Neuron (in vitro differentiated cells): ENCODE measurements at regions not wholly inside any gene's neighbourhood (a gene's known extent, or its start where the extent isn't known, plus 50 kb on each side); places are given as distances from the start of the nearest gene placed in this dataset.

Source experiments
- H2AFZ ChIP-seq: one replicate; pipeline ENCODE4 v1.6.1; 2013; ENCODE audit warnings: low read depth, mild to moderate bottlenecking, inconsistent platforms, low read length, moderate library complexity
- H3K27me3 ChIP-seq: one replicate; pipeline ENCODE4 v1.6.1; 2013; ENCODE audit warnings: low read length; ENCODE audit not compliant: insufficient read depth
- H3K36me3 ChIP-seq: one replicate; pipeline ENCODE4 v1.6.1; 2013; ENCODE audit warnings: low read length; ENCODE audit not compliant: insufficient read depth
- H3K4me1 ChIP-seq: one replicate; pipeline ENCODE4 v1.6.1; 2013; ENCODE audit warnings: low read length; ENCODE audit not compliant: insufficient read depth
- H3K4me3 ChIP-seq: 2 replicates; pipeline ENCODE4 v1.5.1; 2013; ENCODE audit warnings: mild to moderate bottlenecking, low read length, moderate library complexity
- H3K9me3 ChIP-seq: one replicate; pipeline ENCODE4 v1.6.1; 2013; ENCODE audit warnings: low read length

GRCh38 chr10:3016016-3016415 lies 51.3 kb upstream of the PFKP start:
- H3K9me3 ChIP-seq: no peaks in the 10 kb centered on the region
- peaks cover 4% of the 10 kb centered on the region for H3K27me3 ChIP-seq
- H2AFZ ChIP-seq: no peak overlapping the region
- no peak overlapping the region for H3K4me3 ChIP-seq
- H3K4me1 ChIP-seq: no peaks in the 10 kb centered on the region
- no peaks in the 10 kb centered on the region for H3K36me3 ChIP-seq

- Histone ChIP-seq H3K4me1 (no peaks in the 10 kb centered on the region), H3K27me3 (peaks cover 6% of the 10 kb centered on the region), H3K9me3 (no peaks in the 10 kb centered on the region), H2AFZ (no peak overlapping the region), H3K4me3 (no peak overlapping the region), H3K36me3 (no peaks in the 10 kb centered on the region)
These were observed 52.4 kb upstream of the PFKP start for GRCh38 chr10:3014968-3015367.

GRCh38 chr10:3012223-3012622 lies 55.1 kb upstream of the PFKP start:
- H3K9me3 ChIP-seq: no peaks in the 10 kb centered on the region
- no peaks in the 10 kb centered on the region for H3K36me3 ChIP-seq
- H2AFZ ChIP-seq: no peak overlapping the region
- no peak overlapping the region for H3K4me3 ChIP-seq
- H3K27me3 ChIP-seq: peaks cover 11% of the 10 kb centered on the region
- no peaks in the 10 kb centered on the region for H3K4me1 ChIP-seq

GRCh38 chr10:3010816-3011460 lies 56.4 kb upstream of the PFKP start:
- Histone ChIP-seq H3K36me3 (no peaks in the 10 kb centered on the region), H2AFZ (no peak overlapping the region), H3K9me3 (no peaks in the 10 kb centered on the region), H3K4me1 (no peaks in the 10 kb centered on the region), H3K27me3 (peaks cover 11% of the 10 kb centered on the region), H3K4me3 (no peak overlapping the region)

- Histone ChIP-seq H2AFZ (no peak overlapping the region), H3K4me3 (no peak overlapping the region), H3K27me3 (peaks cover 11% of the 10 kb centered on the region), H3K9me3 (no peaks in the 10 kb centered on the region), H3K4me1 (no peaks in the 10 kb centered on the region), H3K36me3 (no peaks in the 10 kb centered on the region)
These were observed 57.0 kb upstream of the PFKP start for GRCh38 chr10:3010334-3010733.

- Histone ChIP-seq H3K4me3 (no peak overlapping the region), H3K36me3 (no peaks in the 10 kb centered on the region), H2AFZ (no peak overlapping the region), H3K27me3 (peaks cover 11% of the 10 kb centered on the region), H3K4me1 (no peaks in the 10 kb centered on the region), H3K9me3 (no peaks in the 10 kb centered on the region)
These were observed 58.0 kb upstream of the PFKP start for GRCh38 chr10:3009341-3009740.

- Histone ChIP-seq H3K9me3 (no peaks in the 10 kb centered on the region), H3K4me1 (no peaks in the 10 kb centered on the region), H2AFZ (no peak overlapping the region), H3K36me3 (no peaks in the 10 kb centered on the region), H3K27me3 (peaks cover 11% of the 10 kb centered on the region), H3K4me3 (no peak overlapping the region)
These were observed 58.7 kb upstream of the PFKP start for GRCh38 chr10:3008518-3009195.

- no peaks in the 10 kb centered on the region for H3K36me3 ChIP-seq
- H3K27me3 ChIP-seq: peaks cover 11% of the 10 kb centered on the region
- no peaks in the 10 kb centered on the region for H3K9me3 ChIP-seq
- H3K4me3 ChIP-seq: no peak overlapping the region
- H3K4me1 ChIP-seq: no peaks in the 10 kb centered on the region
- H2AFZ ChIP-seq: no peak overlapping the region
These were observed 60.7 kb upstream of the PFKP start for GRCh38 chr10:3006607-3007006.

- no peak overlapping the region for H2AFZ ChIP-seq
- no peak overlapping the region for H3K4me3 ChIP-seq
- H3K27me3 ChIP-seq: peaks cover 11% of the 10 kb centered on the region
- no peaks in the 10 kb centered on the region for H3K9me3 ChIP-seq
- no peaks in the 10 kb centered on the region for H3K4me1 ChIP-seq
- H3K36me3 ChIP-seq: no peaks in the 10 kb centered on the region
These were observed 61.3 kb upstream of the PFKP start for GRCh38 chr10:3006093-3006492.

GRCh38 chr10:3002304-3002703 lies 65.0 kb upstream of the PFKP start:
- no peaks in the 10 kb centered on the region for H3K4me1 ChIP-seq
- H3K9me3 ChIP-seq: no peaks in the 10 kb centered on the region
- H3K27me3 ChIP-seq: no peaks in the 10 kb centered on the region
- H3K36me3 ChIP-seq: no peaks in the 10 kb centered on the region
- no peak overlapping the region for H2AFZ ChIP-seq
- no peak overlapping the region for H3K4me3 ChIP-seq

GRCh38 chr10:3000048-3000447 lies 67.3 kb upstream of the PFKP start:
- H3K4me1 ChIP-seq: no peaks in the 10 kb centered on the region
- H3K27me3 ChIP-seq: no peaks in the 10 kb centered on the region
- H2AFZ ChIP-seq: no peak overlapping the region
- no peak overlapping the region for H3K4me3 ChIP-seq
- H3K36me3 ChIP-seq: no peaks in the 10 kb centered on the region
- no peaks in the 10 kb centered on the region for H3K9me3 ChIP-seq

- Histone ChIP-seq H3K4me3 (no peak overlapping the region), H3K27me3 (no peaks in the 10 kb centered on the region), H3K9me3 (no peaks in the 10 kb centered on the region), H2AFZ (no peak overlapping the region), H3K4me1 (no peaks in the 10 kb centered on the region), H3K36me3 (no peaks in the 10 kb centered on the region)
These were observed 73.0 kb upstream of the PFKP start for GRCh38 chr10:2994221-2994961.

GRCh38 chr10:2993636-2994035 lies 73.7 kb upstream of the PFKP start:
- Histone ChIP-seq H3K27me3 (no peaks in the 10 kb centered on the region), H3K36me3 (no peaks in the 10 kb centered on the region), H3K9me3 (no peaks in the 10 kb centered on the region), H3K4me3 (no peak overlapping the region), H2AFZ (no peak overlapping the region), H3K4me1 (no peaks in the 10 kb centered on the region)
